ENCODE measurements at regions not wholly inside any gene's neighbourhood (a gene's known extent, or its start where the extent isn't known, plus 50 kb on each side); places are given as distances from the start of the nearest gene placed in this dataset.

- TF ChIP-seq CTCF (IDR thresholded peaks at IDR 0.05) = no peak
- TF ChIP-seq POLR2A (IDR thresholded peaks at IDR 0.05) = no peak
Measured at GRCh38 chr12:3988519-3989217, 115.5 kb upstream of the PARP11 start.

Measured in testis (tissue), 2 donors.